C4-2B (cell line): ENCODE measurements at regions not wholly inside any gene's neighbourhood (a gene's known extent, or its start where the extent isn't known, plus 50 kb on each side); places are given as distances from the start of the nearest gene placed in this dataset.

ENCODE experiments used
- CTCF ChIP-seq: fragments of 450-650 bp; conservative IDR thresholded peaks from 2 replicates; pipeline ENCODE4 v1.5.1; 2017; ENCODE audit warnings: mild to moderate bottlenecking
- ZFX ChIP-seq: fragments of 450-650 bp; IDR thresholded peaks from 2 replicates; pipeline ENCODE4 v1.6.1; 2017

GRCh38 chr5:56319526-56320181 is 86.5 kb upstream of the ANKRD55 start:
- TF ChIP-seq CTCF (no peak), ZFX (no peak)
